Neural cell (in vitro differentiated cells): ENCODE measurements at regions not wholly inside any gene's neighbourhood (a gene's known extent, or its start where the extent isn't known, plus 50 kb on each side); places are given as distances from the start of the nearest gene placed in this dataset.

ENCODE experiments used
- H2AFZ ChIP-seq: fragments of 200-600, 300-800 bp; sonication (generic), shearing (Covaris generic); 2 replicates; pipeline ENCODE4 v1.6.0; 2014; ENCODE audit warnings: low read depth, mild to moderate bottlenecking, antibody characterized with exemption, low read length, moderate library complexity
- H3F3A ChIP-seq: fragments of 200-600 bp; shearing (Covaris generic); 2 replicates; pipeline ENCODE4 v1.6.1; 2016; ENCODE audit warnings: mild to moderate bottlenecking, moderate library complexity, mixed read lengths, antibody characterized with exemption, low read length; ENCODE audit not compliant: insufficient read depth, poor library complexity, severe bottlenecking
- H3K27ac ChIP-seq: fragments of 200-600, 300-800 bp; sonication (generic), shearing (Covaris generic); 2 replicates; pipeline ENCODE4 v1.5.1; 2014; ENCODE audit warnings: mild to moderate bottlenecking, low read length, moderate library complexity
- H3K27me3 ChIP-seq: fragments of 300-800, 200-600 bp; sonication (generic), shearing (Covaris generic); 2 replicates; pipeline ENCODE4 v1.6.0; 2014; ENCODE audit warnings: mild to moderate bottlenecking, low read depth, low read length, moderate library complexity; ENCODE audit not compliant: insufficient read depth
- H3K36me3 ChIP-seq: fragments of 300-800, 200-600 bp; sonication (generic), shearing (Covaris generic); 2 replicates; pipeline ENCODE4 v1.5.1; 2014; ENCODE audit warnings: mild to moderate bottlenecking, antibody characterized with exemption, low read length, moderate library complexity; ENCODE audit not compliant: insufficient read depth
- H3K4me2 ChIP-seq: fragments of 300-800, 200-600 bp; sonication (generic), shearing (Covaris generic); 2 replicates; pipeline ENCODE4 v1.6.0; 2014; ENCODE audit warnings: mild to moderate bottlenecking, low read length
- H3K4me3 ChIP-seq: fragments of 300-800, 200-600 bp; sonication (generic), shearing (Covaris generic); 2 replicates; pipeline ENCODE4 v1.5.1; 2014; ENCODE audit warnings: mild to moderate bottlenecking, low read length, moderate library complexity
- H3K79me2 ChIP-seq: fragments of 200-600 bp; shearing (Covaris generic); replicated peaks from 2 replicates; pipeline ENCODE4 v1.6.0; 2014; ENCODE audit warnings: mild to moderate bottlenecking, low read length, moderate library complexity; ENCODE audit not compliant: insufficient read depth
- H3K9ac ChIP-seq: fragments of 300-800, 200-600 bp; sonication (generic), shearing (Covaris generic); 2 replicates; pipeline ENCODE4 v1.6.1; 2016; ENCODE audit warnings: mild to moderate bottlenecking, low read length, mixed read lengths
- H3K9me2 ChIP-seq: fragments of 200-600 bp; shearing (Covaris generic); 2 replicates; pipeline ENCODE4 v1.6.1; 2016; ENCODE audit warnings: mild to moderate bottlenecking, low read length, mixed read lengths; ENCODE audit not compliant: insufficient read depth
- H3K9me3 ChIP-seq: fragments of 200-600, 300-800 bp; sonication (generic), shearing (Covaris generic); 2 replicates; pipeline ENCODE4 v1.6.1; 2016; ENCODE audit warnings: mild to moderate bottlenecking, mixed run types, low read length, moderate library complexity, mixed read lengths
- H4K20me1 ChIP-seq: fragments of 200-600 bp; shearing (Covaris generic); 2 replicates; pipeline ENCODE4 v1.6.1; 2016; ENCODE audit warnings: mild to moderate bottlenecking, mixed run types; ENCODE audit not compliant: insufficient read depth
- CTCF ChIP-seq: fragments of 450-650 bp; IDR thresholded peaks from 2 replicates; pipeline ENCODE4 v1.5.1; 2014; ENCODE audit warnings: antibody characterized with exemption, mild to moderate bottlenecking, moderate library complexity; ENCODE audit not compliant: poor library complexity, severe bottlenecking
- EP300 ChIP-seq: fragments of 450-650 bp; conservative IDR thresholded peaks from 2 replicates; pipeline ENCODE4 v1.6.1; 2014; ENCODE audit warnings: antibody characterized with exemption, mild to moderate bottlenecking, moderate library complexity; ENCODE audit not compliant: poor library complexity, severe bottlenecking
- EZH2 ChIP-seq: fragments of 200-600, 300-800 bp; shearing (Covaris generic), sonication (generic); IDR thresholded peaks from 2 replicates; pipeline ENCODE4 v1.6.1; 2014; ENCODE audit warnings: antibody characterized with exemption, low read length, borderline replicate concordance, mild to moderate bottlenecking; ENCODE audit not compliant: insufficient read depth, poor library complexity, severe bottlenecking
- MXI1 ChIP-seq: fragments of 450-650 bp; conservative IDR thresholded peaks from 2 replicates; pipeline ENCODE4 v1.6.1; 2014; ENCODE audit warnings: antibody characterized with exemption, mild to moderate bottlenecking; ENCODE audit not compliant: poor library complexity, severe bottlenecking
- POLR2AphosphoS5 ChIP-seq: IDR thresholded peaks from 2 replicates; pipeline ENCODE4 v1.6.1; 2012
- RAD21 ChIP-seq: fragments of 450-650 bp; conservative IDR thresholded peaks from 2 replicates; pipeline ENCODE4 v1.6.1; 2014; ENCODE audit warnings: antibody characterized with exemption, mild to moderate bottlenecking, moderate library complexity
- REST ChIP-seq: IDR thresholded peaks from 2 replicates; pipeline ENCODE4 v1.6.1; 2012; ENCODE audit warnings: borderline replicate concordance
- SMC3 ChIP-seq: fragments of 450-650 bp; conservative IDR thresholded peaks from 2 replicates; pipeline ENCODE4 v1.6.1; 2014; ENCODE audit warnings: antibody characterized with exemption, mild to moderate bottlenecking, moderate library complexity; ENCODE audit not compliant: poor library complexity
- TAF1 ChIP-seq: IDR thresholded peaks from 2 replicates; pipeline ENCODE4 v1.6.1; 2012; ENCODE audit warnings: low read depth

DNA sequence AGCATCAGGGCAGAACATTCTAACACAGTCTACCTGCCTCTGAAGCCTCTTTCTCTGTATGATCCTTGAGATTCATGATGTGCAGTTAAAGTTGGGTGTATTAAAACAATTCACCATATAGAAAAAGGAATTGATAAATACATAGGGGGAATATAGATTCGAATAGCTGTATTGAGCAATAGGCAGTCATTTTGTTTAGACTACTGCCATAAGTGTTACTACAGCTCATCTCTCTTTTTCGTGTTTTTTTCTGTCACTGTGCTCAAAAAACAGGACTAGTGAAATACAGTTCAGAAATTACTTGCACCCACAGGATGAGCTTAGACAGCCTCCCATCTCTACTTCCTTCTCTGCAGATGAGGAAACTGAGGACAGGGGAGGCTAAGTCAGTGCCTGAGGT, 144.6 kb upstream of the FBN2 start:
- TF ChIP-seq POLR2AphosphoS5 (no peak), EP300 (no peak), EZH2 (no peak), SMC3 (no peak), RAD21 (no peak), CTCF (no peak), MXI1 (no peak), TAF1 (no peak), REST (no peak)
- no peaks in the 10 kb centered on the region for H3K36me3 ChIP-seq
- H3K27ac ChIP-seq = no peak overlapping the region
- no peaks in the 10 kb centered on the region for H3F3A ChIP-seq
- no peak overlapping the region for H3K4me2 ChIP-seq
- H3K9me2 ChIP-seq = no peaks in the 10 kb centered on the region
- no peak overlapping the region for H2AFZ ChIP-seq
- no peaks in the 10 kb centered on the region for H4K20me1 ChIP-seq
- no peaks in the 10 kb centered on the region for H3K27me3 ChIP-seq
- H3K4me3 ChIP-seq = no peak overlapping the region
- no peak overlapping the region for H3K9ac ChIP-seq
- H3K9me3 ChIP-seq = no peaks in the 10 kb centered on the region
- H3K79me2 ChIP-seq = no peaks in the 10 kb centered on the region

DNA sequence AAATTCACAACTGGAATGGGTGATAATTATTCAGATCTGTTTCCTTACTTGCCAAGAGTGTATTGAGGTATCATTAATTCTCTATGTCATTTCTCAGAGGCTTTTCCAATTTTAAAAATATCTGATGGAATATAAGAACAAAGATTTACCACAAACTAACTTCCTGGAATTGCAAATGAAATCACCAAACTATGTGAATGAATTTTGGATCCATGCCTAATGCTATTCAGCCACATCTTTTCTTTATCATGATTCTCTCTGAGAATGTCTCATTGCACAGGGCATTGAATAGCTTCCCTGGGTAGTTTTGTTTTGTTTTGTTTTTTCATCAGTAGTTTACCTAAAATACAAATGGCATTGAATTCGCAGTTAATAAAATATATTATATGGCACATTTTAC, 146.9 kb upstream of the FBN2 start:
- Histone ChIP-seq H3K4me3 (no peak overlapping the region), H3K4me2 (no peak overlapping the region), H2AFZ (no peak overlapping the region), H3K9me2 (no peaks in the 10 kb centered on the region), H3K79me2 (no peaks in the 10 kb centered on the region), H4K20me1 (no peaks in the 10 kb centered on the region), H3K9me3 (no peaks in the 10 kb centered on the region), H3K36me3 (no peaks in the 10 kb centered on the region), H3K9ac (no peak overlapping the region), H3F3A (no peaks in the 10 kb centered on the region), H3K27me3 (no peaks in the 10 kb centered on the region), H3K27ac (no peak overlapping the region)
- TF ChIP-seq TAF1 (no peak), POLR2AphosphoS5 (no peak), REST (no peak), SMC3 (no peak), EZH2 (no peak), EP300 (no peak), RAD21 (no peak), CTCF (no peak), MXI1 (no peak)
